ENCODE measurements at regions not wholly inside any gene's neighbourhood (a gene's known extent, or its start where the extent isn't known, plus 50 kb on each side); places are given as distances from the start of the nearest gene placed in this dataset.

DNA sequence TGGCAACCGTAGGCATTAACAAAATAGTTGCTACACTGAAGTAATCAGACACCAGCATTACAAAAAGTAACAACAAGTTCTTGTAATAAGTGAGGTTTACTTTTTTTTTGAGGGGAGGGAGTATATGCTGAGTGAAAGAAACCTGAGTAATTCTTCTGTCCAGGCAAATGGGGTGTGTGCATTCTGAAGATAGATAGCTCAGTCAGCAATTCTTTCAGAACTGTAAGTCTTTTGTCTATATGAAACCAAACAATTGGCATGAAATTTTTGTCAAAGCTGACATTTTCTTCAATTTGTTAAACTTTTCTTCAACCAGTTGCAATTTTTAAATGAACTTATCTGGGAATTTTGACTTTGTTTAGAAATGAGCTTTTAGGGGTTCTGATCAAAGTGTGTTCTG lies 208.1 kb upstream of the THSD7B start:
- DNase-seq (ENCODE audit: low read depth) = no peak

DNA sequence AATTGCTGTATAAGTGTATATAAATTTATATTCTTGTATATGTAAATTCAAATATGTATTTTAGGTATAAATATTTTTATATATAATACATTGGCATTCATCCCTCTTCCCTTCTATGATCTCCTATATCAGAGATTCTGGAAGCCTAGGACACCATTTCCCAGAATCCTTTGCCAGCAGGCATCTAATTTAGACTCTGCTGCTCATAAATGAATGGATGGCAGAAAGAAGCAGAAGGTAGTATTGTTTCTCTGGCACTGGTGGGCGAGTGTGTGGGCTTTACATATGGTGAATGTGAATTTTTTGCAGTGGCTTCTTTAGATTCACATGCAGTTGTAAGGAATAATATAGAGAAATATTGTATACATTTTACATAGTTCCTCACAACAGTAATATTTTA lies 215.2 kb upstream of the THSD7B start:
- no peak for DNase-seq (ENCODE audit: low read depth)

DNA sequence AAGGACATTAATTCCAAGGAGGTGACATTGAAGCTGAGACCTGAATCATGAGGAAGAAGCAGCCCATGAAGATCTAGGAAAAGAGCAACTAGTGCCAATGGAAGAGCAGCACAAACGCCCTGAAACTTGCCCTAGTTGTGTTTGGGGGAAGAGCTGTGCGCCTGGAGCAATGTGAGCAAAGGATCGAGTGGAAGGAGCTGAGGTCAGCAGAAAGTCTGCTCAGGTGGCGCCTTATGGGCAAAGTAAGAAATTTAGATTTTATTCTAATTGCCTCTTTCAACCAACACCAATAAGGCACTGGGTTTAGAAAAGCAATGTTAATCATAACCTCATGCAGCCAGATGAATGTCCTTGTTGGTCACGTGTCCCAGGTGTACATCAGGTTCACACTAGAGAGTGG lies 226.0 kb upstream of the THSD7B start:
- no peak for DNase-seq (ENCODE audit: low read depth)

DNA sequence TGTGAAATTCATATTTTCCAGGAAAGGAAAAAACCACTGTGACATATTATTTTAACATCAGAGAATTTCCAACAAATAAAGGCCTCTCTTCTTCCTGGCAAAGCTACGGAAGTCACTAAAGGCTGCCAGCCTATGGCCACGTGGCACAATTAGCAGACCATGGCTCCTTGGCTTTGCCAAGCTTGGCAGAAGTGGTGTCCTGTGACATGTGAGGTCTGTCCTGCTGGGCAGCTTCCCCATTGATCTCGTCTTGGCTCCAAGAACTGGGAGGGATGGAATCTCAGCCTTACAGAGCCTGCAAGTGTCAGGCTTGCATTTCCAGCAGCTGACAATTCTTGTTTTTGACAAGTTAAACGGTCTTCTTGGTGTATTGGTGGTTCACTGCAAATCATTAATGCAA lies 226.9 kb upstream of the THSD7B start:
- no peak for DNase-seq (ENCODE audit: low read depth)

DNA sequence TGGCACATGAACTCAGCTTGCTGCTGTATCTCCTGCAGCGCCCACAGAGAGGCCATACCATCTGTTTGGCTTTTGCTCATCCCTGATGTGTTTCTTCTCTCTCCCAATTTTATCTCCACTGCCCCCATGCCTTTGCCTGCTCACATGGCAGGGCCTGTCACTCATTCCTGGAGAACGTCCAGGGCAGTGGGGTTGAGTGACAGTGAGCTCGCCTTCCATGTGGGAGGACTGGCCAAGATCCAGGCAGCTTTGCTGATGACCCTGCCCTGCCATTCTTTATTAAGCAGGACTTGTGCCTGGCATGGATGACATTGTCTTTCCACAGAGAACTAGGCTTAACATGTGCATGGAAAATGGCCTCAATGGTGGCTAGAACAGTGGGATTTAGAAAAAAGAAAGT lies 230.5 kb upstream of the THSD7B start:
- no peak for DNase-seq (ENCODE audit: low read depth)

DNA sequence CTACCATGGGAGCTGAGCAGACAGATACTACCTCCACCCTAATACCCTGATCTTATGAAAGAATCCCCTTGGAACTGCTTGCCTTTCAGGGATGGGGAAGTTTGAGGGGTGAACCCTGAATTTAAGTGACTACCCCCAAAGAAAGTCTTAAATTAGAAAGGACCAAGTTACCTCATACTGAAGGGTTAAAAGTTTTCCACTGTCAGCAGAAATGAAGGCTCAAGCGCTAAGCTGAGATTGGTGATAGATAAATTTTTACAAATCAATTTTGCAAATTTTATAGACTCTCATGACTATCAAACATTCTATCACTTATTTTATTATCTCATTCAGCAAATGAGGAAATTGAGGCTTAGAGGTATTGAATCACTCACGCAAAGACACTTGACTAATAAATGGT lies 233.2 kb upstream of the THSD7B start:
- DNase-seq (ENCODE audit: low read depth) = no peak

DNA sequence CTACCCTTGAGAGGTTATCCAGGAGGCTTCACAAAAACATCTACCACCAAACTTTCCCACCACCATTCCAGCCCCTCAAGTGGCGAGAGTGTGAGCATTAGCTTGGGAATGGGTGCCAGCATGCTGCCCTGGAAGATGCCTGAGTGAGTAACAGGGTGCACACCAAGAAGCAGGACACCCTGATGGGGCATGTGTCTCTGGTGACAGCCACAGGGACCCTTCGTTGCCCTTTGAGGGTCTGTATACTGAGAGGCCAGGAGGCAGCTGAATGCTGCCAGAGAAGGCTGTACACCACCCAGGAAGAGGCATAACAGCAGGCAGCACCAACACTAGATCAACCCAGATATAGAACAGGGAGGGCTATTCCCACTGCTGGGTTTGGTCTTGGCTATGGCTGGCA lies 233.6 kb upstream of the THSD7B start:
- no peak for DNase-seq (ENCODE audit: low read depth)

DNA sequence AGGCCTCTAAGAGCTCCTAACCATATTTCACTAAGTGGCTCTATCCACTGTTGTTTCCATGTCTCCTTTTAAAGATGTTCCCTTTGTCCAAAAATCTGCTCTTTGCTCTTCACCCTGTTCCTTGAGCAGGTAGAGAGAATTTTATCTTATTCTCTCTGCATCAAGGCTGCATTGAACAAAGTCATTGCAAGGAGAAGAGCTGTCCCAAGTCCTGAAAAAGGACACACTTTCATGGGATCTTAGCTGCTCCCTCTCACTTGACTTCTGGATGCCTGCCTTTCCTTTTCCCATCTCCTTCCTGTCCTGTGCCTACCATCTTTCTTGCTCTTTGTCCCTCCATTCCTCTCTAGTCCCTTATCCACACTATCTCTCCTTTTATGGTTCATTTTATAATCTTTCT lies 235.2 kb upstream of the THSD7B start:
- no peak for DNase-seq (ENCODE audit: low read depth)

DNA sequence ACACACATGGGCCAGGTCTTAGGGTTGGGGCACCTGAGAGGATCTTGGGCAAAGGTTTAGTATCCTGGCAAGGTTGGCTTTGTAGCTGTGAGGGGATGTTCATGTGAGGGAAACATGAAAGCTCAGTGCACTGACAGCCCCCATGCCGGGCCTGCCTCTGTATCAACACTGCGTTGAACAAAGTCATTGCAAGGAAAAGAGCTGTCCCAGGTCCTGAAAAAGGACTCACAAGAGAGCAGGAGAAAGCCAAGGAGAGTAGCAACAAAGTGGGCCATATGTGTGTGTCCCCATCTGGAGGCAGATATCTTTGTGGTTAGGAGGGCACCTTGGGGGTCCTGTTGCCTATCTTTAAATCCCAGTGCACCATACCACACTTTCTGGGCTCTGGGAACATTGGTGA lies 237.8 kb upstream of the THSD7B start:
- DNase-seq (ENCODE audit: low read depth) = no peak

DNA sequence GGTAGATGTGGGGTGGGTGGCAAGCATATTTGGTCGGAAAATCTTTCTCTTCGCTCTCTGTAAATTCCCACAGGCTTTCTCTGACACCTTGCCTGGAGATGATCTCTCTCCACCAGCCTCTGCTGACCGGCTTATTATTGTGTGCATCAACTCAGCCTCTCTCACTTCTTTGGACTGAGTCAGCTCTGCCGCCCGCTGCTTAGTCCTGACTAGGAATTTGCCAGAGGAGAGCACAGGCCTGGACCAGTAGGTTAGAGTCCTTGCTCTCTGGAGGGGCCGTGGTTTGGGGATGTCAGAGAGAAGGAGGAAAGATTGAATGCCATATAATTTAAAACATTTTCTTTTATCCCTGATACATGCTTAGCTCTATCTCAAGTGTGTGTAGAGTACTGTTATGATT lies 242.6 kb upstream of the THSD7B start:
- no peak for DNase-seq (ENCODE audit: low read depth)

DNA sequence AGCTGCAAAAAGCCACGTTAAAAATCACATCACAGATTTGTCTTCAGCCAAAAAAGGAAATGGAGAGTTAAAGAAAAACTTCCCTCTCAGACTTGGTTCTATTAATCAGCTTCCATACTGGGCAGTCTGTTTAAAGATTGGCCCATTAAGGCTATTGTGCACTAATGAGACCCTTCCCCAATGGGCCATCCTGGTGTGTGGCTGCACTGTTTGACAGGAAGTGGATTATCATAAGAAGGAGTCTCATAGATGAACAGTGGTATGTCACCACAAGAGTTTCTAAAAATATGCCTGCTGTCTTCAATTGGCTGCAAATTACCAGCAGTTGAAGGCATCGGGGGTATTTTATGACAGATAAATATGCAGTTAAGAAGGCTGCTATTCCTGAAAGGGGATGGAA lies 247.6 kb upstream of the THSD7B start:
- DNase-seq (ENCODE audit: low read depth) = no peak

DNA sequence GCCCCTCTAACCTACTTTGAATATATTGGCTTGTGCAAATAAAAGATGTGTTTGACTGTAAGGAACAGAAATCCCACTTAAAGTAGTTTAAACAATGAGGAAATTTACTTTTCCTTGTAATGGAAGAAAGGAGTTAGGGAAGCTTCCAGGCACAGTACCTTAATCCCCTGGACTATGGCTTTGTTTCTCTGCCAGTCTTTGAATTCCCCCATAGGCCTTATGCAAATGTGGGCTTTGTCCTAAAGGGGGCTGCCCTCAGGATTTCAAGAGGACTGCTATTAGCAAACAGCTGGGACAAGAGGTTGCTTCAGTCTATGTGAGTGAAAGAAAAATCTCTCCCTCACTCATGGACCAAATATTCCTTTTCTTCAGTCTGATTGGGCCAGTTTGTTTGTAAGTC lies 255.1 kb upstream of the THSD7B start:
- DNase-seq (ENCODE audit: low read depth) = no peak

DNA sequence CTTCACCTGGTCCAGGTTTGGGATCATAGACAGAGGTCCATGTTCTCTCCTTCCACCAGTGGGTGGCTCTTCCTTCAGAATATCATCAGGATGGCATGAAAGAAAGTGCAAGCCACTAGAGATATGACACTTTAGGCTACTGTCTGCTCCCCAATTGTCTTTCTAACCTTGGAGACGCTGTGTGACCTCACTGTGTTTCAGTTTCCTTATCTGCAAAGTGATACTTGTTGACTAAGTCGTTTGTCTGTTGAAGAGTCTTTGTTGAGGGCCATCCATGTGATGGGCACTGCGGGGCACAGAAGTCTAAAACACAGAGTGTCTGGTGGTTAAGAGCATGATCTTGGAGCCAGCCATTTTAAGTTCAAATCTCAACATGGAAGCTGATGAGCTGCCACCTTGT lies 259.9 kb upstream of the THSD7B start:
- no peak for DNase-seq (ENCODE audit: low read depth)

DNA sequence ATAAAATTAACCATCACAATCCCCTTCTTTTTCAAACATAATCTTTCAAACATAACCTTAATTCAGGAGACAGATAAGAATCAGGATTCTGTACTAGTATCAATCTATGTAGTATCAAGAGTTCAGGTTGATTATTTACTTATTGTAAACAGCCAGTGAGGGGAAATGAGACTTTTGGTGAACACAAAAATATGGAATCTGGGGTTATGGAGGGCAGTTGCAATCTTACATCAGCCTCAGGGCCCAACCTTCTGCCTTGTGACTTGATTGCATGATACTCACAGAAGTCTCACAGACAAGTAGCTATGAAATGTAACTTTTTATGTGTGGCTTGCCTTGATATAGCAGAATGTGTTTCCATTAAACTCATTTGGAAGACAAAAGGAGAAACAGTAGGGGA lies 262.7 kb upstream of the THSD7B start:
- DNase-seq (ENCODE audit: low read depth) = no peak

DNA sequence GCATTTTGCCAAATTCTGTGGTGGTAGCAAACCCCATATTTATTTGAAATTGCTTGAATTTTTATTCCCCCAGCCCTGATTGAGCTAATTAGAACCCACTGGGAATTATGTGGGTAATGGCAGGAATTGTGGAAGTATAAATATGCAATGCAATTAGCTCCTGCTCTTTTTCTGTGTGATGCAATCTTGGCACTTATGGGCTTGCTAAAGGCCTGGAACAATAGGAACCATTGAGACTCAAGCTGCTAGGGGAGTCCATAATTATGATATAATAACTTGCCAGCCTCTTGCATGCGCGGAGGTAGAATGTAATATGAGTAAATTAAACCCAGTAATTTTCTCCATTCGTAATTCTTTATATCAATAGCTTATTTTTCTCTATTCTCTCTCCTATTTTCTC lies 267.6 kb upstream of the THSD7B start:
- no peak for DNase-seq (ENCODE audit: low read depth)

DNA sequence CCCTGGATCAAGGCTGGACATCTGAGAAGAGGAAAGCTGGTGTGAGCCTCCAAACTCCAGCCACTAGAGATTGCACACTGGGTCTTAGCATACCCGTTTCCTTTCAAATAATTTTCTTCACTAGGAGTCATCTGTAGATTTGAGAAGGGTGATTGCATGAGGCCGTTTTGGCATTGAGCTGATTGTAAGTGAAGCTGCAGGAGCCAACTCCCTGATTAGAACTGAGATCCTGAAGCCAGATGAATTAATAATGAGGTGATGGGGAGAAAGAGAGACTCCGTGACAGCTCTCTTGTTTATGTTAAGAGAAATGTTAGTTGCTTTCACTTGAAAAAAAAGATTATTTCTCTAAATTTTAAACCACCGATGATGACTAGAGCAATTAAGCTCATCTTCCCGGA lies 268.4 kb upstream of the THSD7B start:
- DNase-seq (ENCODE audit: low read depth) = no peak

DNA sequence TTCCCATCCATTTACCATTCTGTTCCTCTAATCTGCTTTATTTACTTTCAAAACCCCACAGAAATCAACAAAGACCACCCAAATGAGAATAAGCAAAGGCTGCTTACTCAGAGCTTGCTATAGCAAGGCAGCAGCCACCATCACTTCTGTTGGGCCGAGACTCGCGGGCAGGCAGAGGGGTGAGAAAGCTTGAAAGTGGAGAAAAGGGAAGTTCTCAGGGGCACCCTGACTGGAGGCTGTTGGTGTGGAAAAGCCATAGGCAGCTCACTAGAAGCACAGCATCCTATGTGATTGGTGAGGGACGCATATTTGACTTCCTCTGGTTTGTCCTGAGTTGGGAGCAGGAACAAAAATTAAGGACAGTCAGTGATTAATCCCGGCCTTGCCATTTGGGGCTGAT lies 269.7 kb upstream of the THSD7B start:
- DNase-seq (ENCODE audit: low read depth) = no peak

DNA sequence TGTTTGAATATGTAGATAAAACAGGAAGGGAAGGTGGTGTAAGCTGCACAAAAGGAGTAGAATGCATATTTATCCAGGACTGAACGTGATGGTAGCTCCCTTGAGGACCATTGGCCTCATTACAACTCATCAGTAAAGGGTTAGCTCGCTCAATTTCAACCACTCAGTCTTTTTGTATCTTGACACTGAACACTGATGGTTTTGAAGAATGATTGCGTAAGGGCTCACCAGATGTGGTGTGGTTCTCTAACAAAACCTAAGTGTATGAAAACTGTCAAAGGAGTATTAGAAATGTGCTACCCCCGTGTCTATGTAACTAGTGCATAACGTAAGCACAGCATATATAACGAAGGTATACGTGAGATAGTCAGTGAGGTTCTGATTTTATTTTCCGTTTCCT lies 272.4 kb upstream of the THSD7B start:
- DNase-seq (ENCODE audit: low read depth) = no peak

DNA sequence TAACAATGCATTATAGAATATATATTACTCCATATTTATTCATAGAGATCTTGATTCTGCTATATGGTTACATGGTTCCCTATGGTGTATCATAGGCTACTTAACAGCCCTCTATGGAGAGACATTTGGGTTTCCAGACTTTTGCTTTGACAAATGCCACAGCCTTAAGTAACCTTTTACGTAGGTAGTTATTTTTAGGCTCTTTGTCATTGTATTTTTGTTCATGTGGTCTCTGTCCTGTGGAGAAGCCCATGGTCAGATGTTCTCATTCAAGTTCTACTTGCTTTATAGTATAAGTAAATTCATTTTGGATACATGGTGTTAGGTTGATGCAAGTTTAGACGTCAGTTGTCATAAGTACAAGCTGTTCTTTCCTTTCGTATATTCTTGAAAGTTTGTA lies 275.2 kb upstream of the THSD7B start:
- DNase-seq (ENCODE audit: low read depth) = no peak

DNA sequence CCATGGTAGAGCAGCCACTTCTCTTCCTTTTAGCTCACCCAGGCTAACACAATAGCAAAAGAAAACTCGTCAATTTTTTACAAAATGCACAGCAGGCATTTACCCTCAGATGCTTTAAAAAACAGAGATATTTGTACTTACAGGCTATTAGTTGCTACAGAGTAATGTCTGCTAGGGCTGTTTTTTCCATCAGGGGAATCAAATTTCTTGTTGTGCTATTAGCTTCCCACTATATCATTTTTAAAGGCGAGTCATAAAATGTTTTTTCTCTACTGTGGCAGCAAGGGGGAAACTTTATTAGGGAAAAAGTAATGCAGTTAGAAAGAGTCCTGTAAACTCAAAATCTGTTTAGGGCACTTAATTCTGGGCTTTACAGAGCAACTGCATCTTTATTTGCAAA lies 277.9 kb upstream of the THSD7B start:
- no peak for DNase-seq (ENCODE audit: low read depth)

DNA sequence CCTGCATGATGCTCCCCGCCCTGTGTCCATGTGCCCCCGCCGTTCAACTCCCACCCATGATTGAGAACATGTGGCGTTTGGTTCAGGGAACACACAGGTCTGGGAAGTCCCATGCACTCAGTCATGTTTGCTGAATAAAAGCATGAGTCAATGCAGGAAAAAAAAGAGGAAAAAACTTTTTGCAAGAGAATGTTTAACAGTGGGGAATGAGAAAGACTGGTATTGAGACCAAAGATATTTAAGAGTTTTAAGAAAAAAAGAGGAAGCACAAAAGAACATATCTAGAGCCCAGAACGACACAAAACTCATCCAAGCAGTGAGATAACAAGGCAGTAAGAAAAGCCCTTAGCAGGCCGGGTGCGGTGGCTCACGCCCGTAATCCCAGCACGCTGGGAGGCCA lies 279.2 kb upstream of the THSD7B start:
- no peak for DNase-seq (ENCODE audit: low read depth)

DNA sequence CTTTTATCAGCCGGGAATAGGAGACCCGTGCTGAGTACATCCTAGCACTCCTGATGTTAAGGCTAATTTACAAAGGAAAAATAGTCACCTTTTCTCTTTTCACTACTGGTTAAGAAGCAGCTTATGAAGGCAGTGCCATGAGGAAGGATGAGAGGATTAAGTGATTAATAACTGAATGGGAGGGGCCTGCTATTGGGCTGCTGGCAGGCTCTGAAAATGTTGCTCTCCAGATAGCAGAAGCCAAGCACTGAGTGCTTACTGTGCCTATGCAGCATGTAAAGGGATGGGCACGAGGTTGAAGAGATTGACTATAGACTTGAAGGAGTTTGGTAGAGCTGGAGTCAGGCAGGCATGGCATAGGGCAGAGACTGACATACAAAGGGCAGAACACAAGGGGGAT lies 282.4 kb upstream of the THSD7B start:
- DNase-seq (ENCODE audit: low read depth) = no peak

DNA sequence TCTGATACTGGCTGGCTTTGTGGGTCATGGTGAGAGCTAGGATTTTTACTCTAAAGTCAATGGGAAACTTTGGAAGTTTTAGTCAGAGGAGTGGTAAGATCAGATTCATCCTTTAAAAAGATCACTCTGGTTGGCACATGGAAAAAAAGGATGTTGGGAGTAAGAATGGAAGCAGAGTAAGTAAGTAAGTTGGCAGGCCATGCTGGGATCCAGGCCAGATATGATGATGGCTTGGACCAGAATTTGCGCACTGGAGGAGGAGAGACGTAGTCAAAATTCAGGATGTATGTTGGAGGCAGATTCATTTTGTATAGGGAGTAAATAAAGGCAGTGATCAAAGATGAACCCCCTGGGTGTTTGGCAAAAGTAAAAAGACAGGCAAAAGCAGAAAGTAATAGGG lies 283.3 kb upstream of the THSD7B start:
- no peak for DNase-seq (ENCODE audit: low read depth)

DNA sequence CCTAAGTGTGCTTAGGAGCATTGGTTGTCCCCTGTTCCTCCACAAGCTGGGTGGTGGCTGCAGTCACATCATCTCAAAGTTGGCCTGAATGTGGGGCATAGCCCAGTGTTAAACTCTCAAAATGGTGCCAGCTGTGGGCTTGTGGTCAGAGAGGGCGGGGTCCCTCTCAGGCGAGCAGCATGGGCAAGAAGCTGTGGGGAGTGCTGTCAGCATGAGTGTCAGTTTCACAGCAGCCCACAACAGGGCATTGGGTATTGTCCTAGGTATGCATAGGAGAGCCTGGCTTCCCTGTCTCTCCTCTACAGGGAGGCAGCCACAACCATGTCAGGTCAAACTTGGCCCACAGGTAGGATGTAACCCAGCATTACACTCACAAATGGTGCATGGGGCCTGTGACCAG lies 285.6 kb upstream of the THSD7B start:
- DNase-seq (ENCODE audit: low read depth) = no peak

DNA sequence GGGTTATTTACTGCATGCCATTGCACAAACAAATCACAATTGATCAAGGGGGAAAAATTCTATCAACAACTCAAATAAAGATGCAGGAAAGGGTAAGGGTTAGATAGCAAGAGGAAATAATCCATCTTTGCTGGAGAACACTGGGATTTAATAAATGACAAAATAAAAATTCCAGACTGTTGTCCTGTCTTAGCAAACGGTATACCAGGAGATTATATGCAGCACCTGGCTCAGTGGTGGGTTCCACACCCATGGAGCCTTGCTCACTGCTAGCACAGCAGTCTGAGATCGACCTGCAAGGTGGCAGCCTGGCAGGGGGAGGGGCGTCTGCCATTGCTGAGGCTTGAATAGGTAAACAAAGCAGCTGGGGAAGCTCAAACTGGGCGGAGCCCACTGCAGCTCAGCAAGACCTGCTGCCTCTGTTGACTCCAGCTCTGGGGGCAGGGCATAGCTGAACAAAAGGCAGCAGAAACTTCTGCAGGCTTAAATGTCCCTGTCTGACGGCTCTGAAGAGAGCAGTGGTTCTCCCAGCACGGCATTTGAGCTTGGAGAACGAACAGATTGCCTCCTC lies 296.5 kb upstream of the THSD7B start:
- no peak for DNase-seq (ENCODE audit: low read depth)
